LNCaP clone FGC (cell line): ENCODE measurements at regions not wholly inside any gene's neighbourhood (a gene's known extent, or its start where the extent isn't known, plus 50 kb on each side); places are given as distances from the start of the nearest gene placed in this dataset.
"Not testable (repeated sequence)": the region's sequence is repeated elsewhere in the genome, so short reads cannot be mapped to it uniquely, and the experiment has no call there.

ENCODE experiments used
- DNase-seq: peaks from one replicate; pipeline ENCODE4 v3.0.0-alpha.2; 2011; ENCODE audit warnings: low read depth
- H3K4me3 ChIP-seq: 2 replicates; pipeline ENCODE4 v1.5.1; 2011; ENCODE audit warnings: mild to moderate bottlenecking, low read depth, low read length, control low read depth

GRCh38 chr2:91587908-91588535 lies 2896.5 kb downstream of the RPIA start:
- not testable (repeated sequence) for DNase-seq, H3K4me3 ChIP-seq

- H3K4me3 ChIP-seq, DNase-seq: not testable (repeated sequence)
Measured at GRCh38 chr2:91588782-91589223, 2897.3 kb downstream of the RPIA start.

GRCh38 chr2:91589454-91590328 lies 2898.2 kb downstream of the RPIA start:
- not testable (repeated sequence) for DNase-seq, H3K4me3 ChIP-seq

GRCh38 chr2:91590381-91590780 lies 2898.9 kb downstream of the RPIA start:
- H3K4me3 ChIP-seq, DNase-seq: not testable (repeated sequence)

GRCh38 chr2:91591066-91591465 lies 2899.6 kb downstream of the RPIA start:
- DNase-seq, H3K4me3 ChIP-seq: not testable (repeated sequence)

- not testable (repeated sequence) for H3K4me3 ChIP-seq, DNase-seq
Measured at GRCh38 chr2:91597436-91597835, 2906.0 kb downstream of the RPIA start.

GRCh38 chr2:91598519-91598918 lies 2907.0 kb downstream of the RPIA start:
- H3K4me3 ChIP-seq, DNase-seq: not testable (repeated sequence)

GRCh38 chr2:91599000-91599399 lies 2907.5 kb downstream of the RPIA start:
- DNase-seq, H3K4me3 ChIP-seq: not testable (repeated sequence)

GRCh38 chr2:91602860-91603259 lies 2911.4 kb downstream of the RPIA start:
- DNase-seq, H3K4me3 ChIP-seq: not testable (repeated sequence)

- DNase-seq, H3K4me3 ChIP-seq: not testable (repeated sequence)
Measured at GRCh38 chr2:91603996-91604395, 2912.5 kb downstream of the RPIA start.

GRCh38 chr2:91604629-91605028 lies 2913.2 kb downstream of the RPIA start:
- not testable (repeated sequence) for DNase-seq, H3K4me3 ChIP-seq

- not testable (repeated sequence) for DNase-seq, H3K4me3 ChIP-seq
Measured at GRCh38 chr2:91623739-91624138, 2932.3 kb downstream of the RPIA start.

- DNase-seq, H3K4me3 ChIP-seq: not testable (repeated sequence)
Measured at GRCh38 chr2:91628471-91628870, 2937.0 kb downstream of the RPIA start.

GRCh38 chr2:91657193-91657592 lies 2965.7 kb downstream of the RPIA start:
- not testable (repeated sequence) for H3K4me3 ChIP-seq, DNase-seq

- not testable (repeated sequence) for H3K4me3 ChIP-seq, DNase-seq
Measured at GRCh38 chr2:91658336-91658735, 2966.9 kb downstream of the RPIA start.

GRCh38 chr2:91659189-91659916 lies 2967.9 kb downstream of the RPIA start:
- H3K4me3 ChIP-seq: peak overlapping the region; percentile 48
- DNase-seq: not testable (repeated sequence)

GRCh38 chr2:91659917-91660275 lies 2968.4 kb downstream of the RPIA start:
- DNase-seq: peak; percentile 3

GRCh38 chr2:91667341-91667740 lies 2975.9 kb downstream of the RPIA start:
- H3K4me3 ChIP-seq, DNase-seq: not testable (repeated sequence)

More at GRCh38 chr2:91659917-91660275, 2968.4 kb downstream of the RPIA start:
- peak overlapping the region; percentile 37 for H3K4me3 ChIP-seq

GRCh38 chr2:91685541-91685940 lies 2994.1 kb downstream of the RPIA start:
- H3K4me3 ChIP-seq: not testable (repeated sequence)

More at GRCh38 chr2:91685541-91685940, 2994.1 kb downstream of the RPIA start:
- not testable (repeated sequence) for DNase-seq
